ENCODE measurements at regions not wholly inside any gene's neighbourhood (a gene's known extent, or its start where the extent isn't known, plus 50 kb on each side); places are given as distances from the start of the nearest gene placed in this dataset.

GRCh38 chr4:181674315-181674875 is 568.8 kb upstream of the TENM3 start:
- TF ChIP-seq CTCF (IDR thresholded peaks at IDR 0.05; ENCODE audit: low read length): no peak
- TF ChIP-seq EZH2phosphoT487 (IDR thresholded peaks at IDR 0.05; ENCODE audit: low read length): no peak
- TF ChIP-seq EZH2 (optimal IDR thresholded peaks at IDR 0.05; ENCODE audit: low read depth, low read length): no peak

All from MM.1S (cell line).